AG08396 (cell line): ENCODE measurements at regions not wholly inside any gene's neighbourhood (a gene's known extent, or its start where the extent isn't known, plus 50 kb on each side); places are given as distances from the start of the nearest gene placed in this dataset.
"Not testable (repeated sequence)": the region's sequence is repeated elsewhere in the genome, so short reads cannot be mapped to it uniquely, and the experiment has no call there.

Source experiments
- DNase-seq: peaks from one replicate; pipeline ENCODE4 v3.0.0; 2012; ENCODE audit warnings: low spot score, mixed read lengths

GRCh38 chr11:105429096-105429910 is 180.6 kb upstream of the GRIA4 start:
- no peak for DNase-seq

- DNase-seq, result no peak
Measured at GRCh38 chr11:105407101-105407500, 202.8 kb upstream of the GRIA4 start.

- DNase-seq, result no peak
Measured at GRCh38 chr11:105401269-105401809, 208.5 kb upstream of the GRIA4 start.

- no peak for DNase-seq
Measured at GRCh38 chr11:105399511-105399910, 210.4 kb upstream of the GRIA4 start.

- no peak for DNase-seq
Measured at GRCh38 chr11:105398636-105399035, 211.2 kb upstream of the GRIA4 start.

GRCh38 chr11:105393326-105393725 is 216.5 kb upstream of the GRIA4 start:
- DNase-seq, result no peak

GRCh38 chr11:105392556-105392955 is 217.3 kb upstream of the GRIA4 start:
- DNase-seq, result no peak

GRCh38 chr11:105389952-105390351 is 219.9 kb upstream of the GRIA4 start:
- DNase-seq, result no peak

- no peak for DNase-seq
Measured at GRCh38 chr11:105388006-105388405, 221.9 kb upstream of the GRIA4 start.

- DNase-seq, result no peak
Measured at GRCh38 chr11:105381941-105382340, 227.9 kb upstream of the GRIA4 start.

GRCh38 chr11:105377870-105378269 is 232.0 kb upstream of the GRIA4 start:
- DNase-seq, result no peak

GRCh38 chr11:105372206-105372605 is 232.6 kb upstream of the CARD18 start:
- DNase-seq, result no peak

- DNase-seq, result no peak
Measured at GRCh38 chr11:105371311-105371710, 231.7 kb upstream of the CARD18 start.

GRCh38 chr11:105368711-105369110 is 229.1 kb upstream of the CARD18 start:
- DNase-seq, result no peak

GRCh38 chr11:105367129-105367528 is 227.6 kb upstream of the CARD18 start:
- DNase-seq, result no peak

- DNase-seq, result no peak
Measured at GRCh38 chr11:105361651-105362050, 222.1 kb upstream of the CARD18 start.

GRCh38 chr11:105357764-105358163 is 218.2 kb upstream of the CARD18 start:
- DNase-seq, result no peak

GRCh38 chr11:105357146-105357545 is 217.6 kb upstream of the CARD18 start:
- DNase-seq, result no peak

GRCh38 chr11:105349867-105350266 is 210.3 kb upstream of the CARD18 start:
- DNase-seq, result not testable (repeated sequence)

GRCh38 chr11:105344938-105345337 is 205.4 kb upstream of the CARD18 start:
- DNase-seq, result no peak

- no peak for DNase-seq
Measured at GRCh38 chr11:105334025-105334714, 194.6 kb upstream of the CARD18 start.

- no peak for DNase-seq
Measured at GRCh38 chr11:105333153-105333552, 193.6 kb upstream of the CARD18 start.

GRCh38 chr11:105332171-105332570 is 192.6 kb upstream of the CARD18 start:
- no peak for DNase-seq
